SIG-M5 treated with dmso at 0.1 percent for 504 hours (cell line): ENCODE measurements at regions not wholly inside any gene's neighbourhood (a gene's known extent, or its start where the extent isn't known, plus 50 kb on each side); places are given as distances from the start of the nearest gene placed in this dataset.
"Not testable (repeated sequence)": the region's sequence is repeated elsewhere in the genome, so short reads cannot be mapped to it uniquely, and the experiment has no call there.

Source experiments
- DNase-seq: peaks from one replicate; lab custom pipeline; 2025; ENCODE audit not compliant: unreplicated experiment; lab: John Stamatoyannopoulos, UW

GRCh38 chr11:42707541-42707940, 604.3 kb upstream of the API5 start:
- DNase-seq = no peak

- DNase-seq = no peak
These were observed 602.6 kb upstream of the API5 start for GRCh38 chr11:42709216-42709615.

GRCh38 chr11:42713279-42713678, 598.5 kb upstream of the API5 start:
- no peak for DNase-seq

DNA sequence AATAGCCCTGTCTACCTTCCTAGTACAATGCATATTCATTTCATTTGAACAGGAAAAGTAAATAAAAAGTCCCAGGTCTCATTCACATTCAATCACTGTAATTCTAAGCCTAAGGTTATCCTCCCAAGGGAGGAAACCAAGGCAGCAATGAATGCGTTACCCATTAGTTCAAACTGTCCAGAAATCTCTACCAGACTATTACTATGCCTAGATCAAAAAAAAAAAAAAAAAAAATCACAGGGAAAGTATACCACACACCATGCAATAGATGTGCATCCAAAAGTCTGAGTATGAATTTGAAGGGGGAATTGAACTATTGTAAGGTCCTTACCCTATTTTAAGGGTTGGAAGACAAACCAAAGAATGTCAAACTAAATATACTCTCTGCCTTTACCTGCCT, 598.0 kb upstream of the API5 start:
- no peak for DNase-seq

GRCh38 chr11:42720716-42721563, 590.9 kb upstream of the API5 start:
- no peak for DNase-seq

- DNase-seq = no peak
These were observed 583.9 kb upstream of the API5 start for GRCh38 chr11:42727879-42728278.

DNA sequence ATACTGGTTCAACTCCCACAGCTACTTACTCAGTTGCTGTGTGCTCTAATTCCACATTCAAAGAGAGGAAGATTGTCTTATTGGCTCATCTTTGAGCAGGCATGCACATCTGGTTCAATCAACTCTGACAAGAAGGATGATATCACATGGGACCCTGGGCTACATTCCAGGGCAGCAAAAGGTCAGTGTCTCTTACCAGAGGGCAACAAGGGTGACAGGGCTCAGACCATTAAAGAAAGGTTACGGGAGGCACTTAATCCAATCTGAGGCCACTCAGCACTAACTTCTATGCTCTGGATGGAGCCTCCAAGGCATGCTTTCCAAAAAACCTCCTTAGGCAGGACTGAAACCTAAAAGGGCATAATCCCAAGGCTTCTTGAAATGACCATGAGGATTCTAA, 549.4 kb upstream of the API5 start:
- DNase-seq = no peak

- DNase-seq = no peak
These were observed 546.9 kb upstream of the API5 start for GRCh38 chr11:42764936-42765335.

DNA sequence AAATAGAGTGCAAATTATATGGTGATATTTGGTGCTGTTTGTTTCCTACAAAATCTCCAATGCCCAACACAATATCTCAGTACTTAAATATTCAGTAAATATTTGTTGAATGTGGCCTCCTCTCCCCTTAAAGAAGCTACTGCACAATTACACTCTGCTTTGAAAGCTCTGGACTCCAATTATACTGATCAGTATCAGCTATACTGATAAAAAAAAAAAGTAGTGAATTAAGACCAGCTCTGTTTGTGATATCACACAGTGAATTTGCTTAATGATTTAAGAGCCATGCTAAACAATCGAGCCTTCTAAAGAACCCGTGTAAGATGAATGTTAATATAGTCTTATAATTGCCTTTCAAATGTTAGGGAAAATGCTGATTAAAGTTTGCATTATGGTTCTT, 543.2 kb upstream of the API5 start:
- DNase-seq = no peak

DNA sequence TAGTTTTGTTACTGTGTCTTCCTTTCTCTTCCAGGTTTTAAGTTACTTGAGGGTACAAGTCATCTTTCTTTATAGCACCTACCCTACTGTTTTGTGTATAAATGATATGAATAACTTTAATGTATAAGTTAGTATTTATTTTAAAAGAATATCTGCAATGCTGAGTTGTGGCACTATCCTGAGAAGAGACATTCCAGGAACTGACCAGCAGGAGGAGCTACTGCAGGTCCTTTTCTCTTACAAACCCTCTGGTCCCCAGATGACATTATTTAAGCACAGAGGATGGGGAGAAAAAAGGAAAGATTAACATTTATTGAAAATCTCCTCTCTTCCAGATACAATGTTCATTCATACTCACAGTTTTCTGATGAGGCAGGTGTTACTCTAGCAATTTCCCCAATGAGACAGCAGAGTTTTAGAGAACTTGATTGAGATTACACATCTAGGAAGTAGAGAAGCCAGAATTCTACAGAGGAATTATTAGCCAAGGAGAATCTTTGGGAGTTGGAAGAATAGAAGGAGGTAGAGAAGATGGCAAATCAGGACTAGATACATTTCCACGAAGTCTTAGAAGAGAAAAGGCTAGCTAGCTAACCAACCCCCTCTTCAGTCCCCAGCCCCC, 541.2 kb upstream of the API5 start:
- peak; percentile 4 for DNase-seq

DNA sequence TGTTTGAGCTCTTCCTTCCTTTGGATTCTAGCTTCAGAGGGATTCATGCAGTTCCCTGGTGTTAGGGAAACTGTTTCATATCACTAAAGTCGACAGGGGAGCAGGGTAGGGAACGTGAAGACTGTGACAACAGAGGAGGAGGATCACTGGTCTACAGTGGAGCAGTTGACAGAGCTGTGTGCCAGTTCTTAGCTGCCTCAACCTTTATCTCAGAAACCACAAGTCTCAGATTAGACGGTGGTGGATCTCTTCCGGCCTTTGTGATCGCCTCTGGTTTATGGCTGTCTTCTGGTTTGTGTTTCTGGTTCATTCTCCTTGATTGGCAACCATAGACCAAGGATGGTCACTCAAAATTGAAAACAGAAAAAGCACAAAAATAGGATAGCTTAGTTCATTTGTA, 538.9 kb upstream of the API5 start:
- DNase-seq = no peak

DNA sequence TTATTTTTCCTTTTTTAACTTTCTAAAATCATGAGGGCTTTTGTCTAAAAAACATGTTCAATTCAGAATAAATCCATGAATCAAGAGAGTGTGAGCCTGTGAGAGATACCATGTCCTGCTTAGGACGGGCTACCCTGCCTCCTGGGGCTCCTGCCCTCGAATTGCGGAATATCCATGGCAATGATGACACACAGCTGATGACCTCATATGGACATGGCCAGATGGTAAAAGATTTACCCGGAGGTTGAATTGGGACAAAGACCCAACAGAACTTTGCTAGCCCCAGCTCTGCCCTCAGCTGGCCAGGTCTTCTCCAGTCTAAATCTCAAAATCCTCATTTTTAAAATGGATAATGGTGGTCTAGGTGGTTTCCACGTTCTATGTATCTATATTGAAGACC, 538.1 kb upstream of the API5 start:
- no peak for DNase-seq

- DNase-seq = no peak
These were observed 537.2 kb upstream of the API5 start for GRCh38 chr11:42774567-42774966.

DNA sequence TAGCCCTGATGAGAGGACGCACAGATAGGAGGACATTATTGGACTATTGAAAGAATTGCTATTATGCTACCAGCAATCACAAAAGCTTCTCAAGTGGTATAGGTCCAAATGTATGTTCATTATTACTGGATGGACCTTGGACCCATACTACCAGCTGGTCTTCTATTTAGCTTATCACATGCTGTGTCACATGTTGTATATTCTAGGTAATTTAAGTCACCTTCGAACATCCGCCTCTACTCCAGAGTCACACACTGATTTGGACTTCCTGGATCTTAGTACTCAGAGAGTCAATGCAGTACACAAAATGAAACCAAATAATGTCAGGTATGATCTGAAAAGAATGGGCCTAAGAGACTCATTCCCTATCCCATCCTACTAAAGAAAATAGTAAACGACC, 534.0 kb upstream of the API5 start:
- DNase-seq = no peak

GRCh38 chr11:42778193-42778592, 533.6 kb upstream of the API5 start:
- DNase-seq = no peak

DNA sequence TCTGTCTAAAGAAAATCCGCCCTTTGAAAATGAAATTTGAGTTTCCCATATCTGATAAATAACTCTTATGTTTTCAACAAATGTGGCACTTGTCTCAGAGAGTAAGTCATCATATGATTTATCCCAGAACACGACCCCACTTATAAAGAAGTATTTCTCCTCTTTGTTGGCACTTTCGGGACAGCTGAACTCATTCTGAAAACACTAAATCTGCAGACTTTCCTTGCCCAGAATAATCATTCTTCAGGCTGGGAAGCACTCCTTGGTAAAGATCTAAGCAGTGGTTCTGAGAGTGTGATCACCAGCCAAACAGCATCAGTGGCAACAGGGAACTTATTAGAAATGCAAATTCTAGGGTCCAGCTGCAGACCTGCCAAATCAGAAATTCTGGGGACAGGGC, 532.2 kb upstream of the API5 start:
- DNase-seq = no peak

DNA sequence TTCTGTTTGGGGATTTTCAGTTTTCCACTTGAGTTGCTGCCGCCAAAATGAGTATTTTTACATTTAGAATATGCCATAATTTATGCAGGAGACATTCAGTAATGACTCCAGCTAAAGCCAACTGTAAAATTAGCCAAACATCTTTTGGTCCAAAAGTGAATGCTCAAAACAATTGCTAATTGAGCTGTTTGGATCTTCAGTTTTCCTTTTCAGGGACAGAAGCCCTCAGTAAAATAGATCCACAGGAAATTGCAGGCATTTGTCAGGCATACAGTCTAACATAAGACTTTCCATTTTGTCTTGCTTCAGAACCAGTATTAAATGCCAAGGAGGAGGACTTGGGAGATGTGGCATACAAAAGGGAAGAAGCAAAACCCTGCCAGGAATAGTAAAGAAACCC, 524.8 kb upstream of the API5 start:
- DNase-seq = no peak

DNA sequence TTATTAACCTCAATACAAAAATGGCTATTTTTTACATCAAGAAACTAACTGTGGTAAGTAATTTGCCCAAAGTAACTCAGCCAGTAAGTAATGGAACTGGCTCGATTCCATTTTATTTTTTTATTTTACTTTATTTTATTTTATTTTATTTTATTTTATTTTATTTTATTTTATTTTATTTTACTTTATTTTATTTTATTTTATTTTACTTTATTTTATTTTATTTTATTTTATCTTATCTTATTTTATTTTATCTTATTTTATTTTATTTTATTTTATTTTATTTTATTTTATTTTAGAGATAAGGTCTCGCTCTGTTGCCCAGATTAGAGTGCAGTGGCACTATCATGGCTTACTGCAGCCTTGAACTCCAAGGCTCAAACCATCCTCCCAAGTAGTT, 516.3 kb upstream of the API5 start:
- DNase-seq = not testable (repeated sequence)

DNA sequence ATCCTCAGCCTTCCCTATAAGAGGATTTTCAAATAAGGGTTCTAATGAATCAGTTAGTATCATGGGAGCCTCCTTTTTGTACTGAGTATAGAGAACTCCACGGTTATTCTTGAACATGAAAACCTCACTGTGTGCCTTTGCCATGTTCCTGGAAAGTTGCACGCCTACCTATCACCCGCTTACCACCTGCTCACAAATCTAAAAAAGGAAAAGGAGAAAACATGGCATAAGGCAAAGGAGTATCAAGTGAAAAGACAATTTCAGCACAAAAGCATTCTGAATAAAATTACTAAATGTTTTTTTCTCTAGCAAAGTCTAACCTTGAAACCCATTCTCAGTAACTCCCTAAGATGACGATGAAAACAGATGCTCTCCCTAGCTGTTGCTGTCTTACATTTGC, 511.8 kb upstream of the API5 start:
- DNase-seq = no peak

DNA sequence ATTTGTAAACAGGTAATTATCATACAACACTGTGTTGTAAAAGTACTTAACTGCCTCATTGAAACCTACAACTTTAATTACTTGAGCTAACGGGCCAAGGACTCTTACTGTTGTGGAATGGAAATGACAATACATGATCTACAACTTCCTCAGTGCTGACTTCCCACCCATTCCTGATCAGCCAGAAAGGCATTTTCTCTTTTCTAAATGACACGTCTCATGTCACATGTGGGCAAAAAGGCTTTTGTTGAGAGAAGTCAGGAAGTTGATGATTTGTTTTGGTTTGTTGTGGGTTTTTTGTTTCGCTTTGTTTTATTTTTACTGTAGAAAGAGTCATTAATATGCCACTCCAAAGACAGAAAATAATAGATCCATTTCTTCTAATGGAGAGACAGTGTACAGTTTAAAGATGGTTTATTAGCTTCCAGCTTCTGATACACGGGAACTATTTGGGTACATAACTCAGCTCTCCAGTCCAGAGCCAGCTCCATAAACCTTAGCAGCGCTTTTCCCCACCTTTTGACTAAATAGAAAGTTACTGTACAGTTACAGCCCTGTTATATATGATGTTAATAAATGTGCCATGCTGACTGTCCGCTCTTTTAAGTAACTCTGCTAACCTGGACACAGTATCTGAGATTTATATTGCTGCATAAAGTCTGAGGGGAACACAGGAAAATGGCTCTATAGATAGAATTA, 509.4 kb upstream of the API5 start:
- no peak for DNase-seq

DNA sequence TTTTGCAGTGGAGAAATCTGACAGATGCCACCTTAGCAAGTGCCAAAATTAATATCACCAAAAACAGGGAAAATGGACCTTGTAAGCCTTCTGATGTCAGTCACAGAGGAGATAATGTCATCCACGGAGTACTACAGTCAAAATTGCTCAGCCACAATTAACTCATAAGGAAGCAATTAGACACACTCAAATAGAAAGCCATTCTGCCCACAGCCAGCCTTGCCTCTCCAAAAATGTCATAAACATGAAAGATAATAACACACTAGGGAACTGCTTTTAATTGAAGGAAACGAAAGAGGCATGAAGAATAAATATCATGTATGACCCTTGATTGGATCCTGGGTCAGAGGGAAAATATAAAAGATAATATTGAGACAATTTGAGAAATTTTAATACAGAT, 505.6 kb upstream of the API5 start:
- no peak for DNase-seq

DNA sequence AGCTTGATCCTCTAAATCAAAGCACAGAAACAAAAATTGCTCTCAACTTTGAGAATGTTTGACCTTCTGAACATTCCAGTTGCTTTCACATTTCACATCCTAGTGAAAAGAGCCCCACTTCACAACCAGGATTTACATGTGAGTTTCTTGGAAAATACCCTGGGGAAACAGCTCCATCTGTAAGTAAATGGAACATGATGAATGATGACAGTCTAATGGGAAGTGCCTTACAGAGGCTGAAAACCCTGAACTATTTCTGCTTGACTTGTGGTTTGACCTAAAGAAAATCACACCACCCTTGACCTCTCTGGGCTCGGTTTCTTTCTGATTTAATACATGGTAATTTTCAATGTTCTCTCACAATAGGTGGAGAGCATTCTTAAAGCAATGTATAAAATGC, 499.4 kb upstream of the API5 start:
- DNase-seq = no peak
